NT2/D1 (cell line): ENCODE measurements at regions not wholly inside any gene's neighbourhood (a gene's known extent, or its start where the extent isn't known, plus 50 kb on each side); places are given as distances from the start of the nearest gene placed in this dataset.

Experiments used
- DNase-seq: peaks from one replicate; pipeline ENCODE4 v3.0.0-alpha.2; 2011; ENCODE audit warnings: low read depth, low spot score
- H3K27me3 ChIP-seq: 2 replicates; pipeline ENCODE4 v1.6.0; 2011; ENCODE audit warnings: mild to moderate bottlenecking; ENCODE audit not compliant: insufficient read length, insufficient read depth
- H3K36me3 ChIP-seq: 2 replicates; pipeline ENCODE4 v1.6.1; 2011; ENCODE audit warnings: mild to moderate bottlenecking, low read length, mixed read lengths; ENCODE audit not compliant: insufficient read depth, insufficient read length
- H3K4me1 ChIP-seq: 2 replicates; pipeline ENCODE4 v1.5.1; 2011; ENCODE audit not compliant: insufficient read depth, insufficient read length
- H3K4me3 ChIP-seq: 2 replicates; pipeline ENCODE4 v1.5.1; 2011; ENCODE audit warnings: low read depth; ENCODE audit not compliant: insufficient read length
- H3K9ac ChIP-seq: 2 replicates; pipeline ENCODE4 v1.6.0; 2011; ENCODE audit warnings: low read depth; ENCODE audit not compliant: insufficient read length
- H3K9me3 ChIP-seq: 2 replicates; pipeline ENCODE4 v1.5.1; 2011; ENCODE audit warnings: mild to moderate bottlenecking, low read length; ENCODE audit not compliant: insufficient read depth
- SUZ12 ChIP-seq: IDR thresholded peaks from 2 replicates; pipeline ENCODE4 v1.6.1; 2011; ENCODE audit not compliant: insufficient read length, insufficient read depth; ENCODE audit errors: extremely low read depth
- YY1 ChIP-seq: IDR thresholded peaks from 2 replicates; pipeline ENCODE4 v1.6.1; 2011; ENCODE audit not compliant: insufficient read length, insufficient read depth
- ZNF274 ChIP-seq: IDR thresholded peaks from 2 replicates; pipeline ENCODE4 v1.6.1; 2011; ENCODE audit warnings: mild to moderate bottlenecking, low read depth, low read length

DNA sequence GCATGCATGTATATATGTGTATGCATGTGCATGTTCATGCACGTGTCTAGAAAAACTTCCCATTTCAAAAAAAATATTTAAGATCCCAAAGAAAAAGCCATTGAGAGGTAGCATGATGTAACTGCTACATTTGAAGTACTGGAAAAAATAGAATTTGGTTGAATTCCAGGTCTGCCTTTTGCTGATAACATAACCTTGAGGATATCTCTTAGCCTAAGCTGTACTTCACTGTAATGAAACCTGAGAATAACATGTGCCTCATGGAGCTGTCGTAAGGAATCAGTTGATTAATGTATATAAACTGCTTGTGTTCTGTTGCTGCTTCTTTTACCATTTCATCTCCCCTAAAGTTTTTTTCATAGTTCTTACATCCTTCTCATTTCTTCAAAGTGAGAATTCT lies 351.8 kb downstream of the GRIA2 start:
- Histone ChIP-seq H3K4me1 (no peaks in the 10 kb centered on the region), H3K9ac (no peak overlapping the region), H3K27me3 (no peaks in the 10 kb centered on the region), H3K4me3 (no peak overlapping the region), H3K36me3 (no peaks in the 10 kb centered on the region), H3K9me3 (no peaks in the 10 kb centered on the region)
- no peak for DNase-seq
- TF ChIP-seq ZNF274 (no peak), SUZ12 (no peak), YY1 (no peak)

DNA sequence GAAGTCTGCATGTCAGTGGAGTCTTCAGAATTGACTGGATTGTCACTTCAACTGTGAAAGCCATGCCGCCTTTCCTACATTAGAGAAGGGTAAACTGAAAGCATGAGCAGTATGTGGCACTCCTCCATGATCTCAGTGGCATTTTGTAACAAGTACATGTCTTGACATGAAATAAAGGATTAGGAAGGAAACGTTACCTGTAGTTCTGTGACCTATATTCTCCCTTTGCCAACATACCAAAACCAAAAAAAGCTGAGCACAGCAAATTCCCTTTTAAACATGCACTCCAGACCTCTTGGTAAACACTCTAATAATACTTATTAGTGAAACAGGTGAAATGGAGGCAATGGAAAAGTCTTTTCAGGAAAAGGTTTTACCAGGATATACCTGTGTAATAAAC lies 344.2 kb downstream of the GRIA2 start:
- no peaks in the 10 kb centered on the region for H3K27me3 ChIP-seq
- no peaks in the 10 kb centered on the region for H3K36me3 ChIP-seq
- DNase-seq: no peak
- H3K9me3 ChIP-seq: no peaks in the 10 kb centered on the region
- TF ChIP-seq SUZ12 (no peak), YY1 (no peak), ZNF274 (no peak)
- H3K9ac ChIP-seq: no peak overlapping the region
- no peak overlapping the region for H3K4me3 ChIP-seq
- H3K4me1 ChIP-seq: no peaks in the 10 kb centered on the region

DNA sequence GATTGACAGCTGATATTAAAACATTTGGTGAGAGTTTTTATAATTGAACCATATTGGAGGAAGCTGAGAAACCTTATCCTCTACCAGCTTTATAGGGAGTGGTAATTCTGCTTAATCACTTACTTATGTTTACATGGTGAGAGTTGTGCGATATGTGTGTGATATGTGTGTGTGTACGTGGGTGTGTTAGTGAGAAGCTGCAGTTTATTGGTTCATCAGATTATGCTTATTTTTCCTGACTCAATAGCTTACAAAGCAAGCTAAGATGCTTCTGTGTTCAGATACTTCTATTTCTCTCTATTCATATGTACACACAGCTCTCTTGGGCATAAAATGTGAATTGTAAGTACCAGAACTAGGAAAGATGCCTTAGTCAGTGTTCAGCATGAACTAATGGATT lies 343.7 kb downstream of the GRIA2 start:
- no peaks in the 10 kb centered on the region for H3K9me3 ChIP-seq
- H3K36me3 ChIP-seq: no peaks in the 10 kb centered on the region
- H3K4me3 ChIP-seq: no peak overlapping the region
- TF ChIP-seq ZNF274: no peak
- no peak for TF ChIP-seq SUZ12
- H3K9ac ChIP-seq: no peak overlapping the region
- DNase-seq: no peak
- no peaks in the 10 kb centered on the region for H3K27me3 ChIP-seq
- H3K4me1 ChIP-seq: no peaks in the 10 kb centered on the region

DNA sequence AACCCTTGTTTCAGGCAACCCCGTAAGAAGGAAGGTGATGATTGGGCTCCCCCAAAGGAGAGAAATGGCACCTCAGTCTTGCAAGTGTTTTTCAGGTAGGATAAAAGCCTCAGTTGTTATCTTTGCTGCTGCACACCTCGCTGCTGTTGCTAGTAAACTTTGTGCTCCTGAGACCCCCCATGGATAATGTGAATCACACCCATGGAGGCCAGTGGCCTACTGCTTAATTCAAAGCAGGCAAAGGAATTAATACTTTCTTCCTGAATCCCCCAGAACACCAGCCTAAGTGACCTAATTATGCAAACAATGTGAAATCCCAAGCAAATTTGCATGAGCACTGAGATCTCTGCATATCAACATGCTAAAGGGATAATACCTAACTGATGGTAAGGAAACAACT lies 337.5 kb downstream of the GRIA2 start:
- no peaks in the 10 kb centered on the region for H3K4me1 ChIP-seq
- DNase-seq: no peak
- no peak overlapping the region for H3K4me3 ChIP-seq
- H3K9ac ChIP-seq: no peak overlapping the region
- no peaks in the 10 kb centered on the region for H3K27me3 ChIP-seq
- no peaks in the 10 kb centered on the region for H3K36me3 ChIP-seq
- TF ChIP-seq ZNF274: no peak
- TF ChIP-seq YY1: no peak
- TF ChIP-seq SUZ12: no peak
- H3K9me3 ChIP-seq: no peaks in the 10 kb centered on the region

DNA sequence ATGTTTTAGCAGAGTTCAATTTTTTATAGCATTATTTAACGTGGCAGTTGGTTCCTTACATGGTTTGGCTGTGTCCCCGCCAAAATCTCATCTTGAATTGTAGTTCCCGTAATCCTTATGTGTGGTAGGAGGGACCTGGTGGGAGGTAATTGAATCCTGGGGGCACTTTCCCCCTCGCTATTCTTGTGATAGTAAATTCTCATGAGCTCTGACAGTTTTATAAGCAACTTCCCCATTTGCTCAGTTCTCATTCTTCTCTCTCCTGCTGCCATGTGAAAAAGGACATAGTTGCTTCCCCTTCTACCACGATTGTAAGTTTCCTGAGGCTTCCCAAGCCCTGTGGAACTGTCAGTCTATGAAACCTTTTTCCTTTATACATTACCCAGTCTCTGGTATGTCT lies 329.5 kb downstream of the GRIA2 start:
- TF ChIP-seq ZNF274 (no peak), YY1 (no peak), SUZ12 (no peak)
- no peaks in the 10 kb centered on the region for H3K27me3 ChIP-seq
- DNase-seq: no peak

DNA sequence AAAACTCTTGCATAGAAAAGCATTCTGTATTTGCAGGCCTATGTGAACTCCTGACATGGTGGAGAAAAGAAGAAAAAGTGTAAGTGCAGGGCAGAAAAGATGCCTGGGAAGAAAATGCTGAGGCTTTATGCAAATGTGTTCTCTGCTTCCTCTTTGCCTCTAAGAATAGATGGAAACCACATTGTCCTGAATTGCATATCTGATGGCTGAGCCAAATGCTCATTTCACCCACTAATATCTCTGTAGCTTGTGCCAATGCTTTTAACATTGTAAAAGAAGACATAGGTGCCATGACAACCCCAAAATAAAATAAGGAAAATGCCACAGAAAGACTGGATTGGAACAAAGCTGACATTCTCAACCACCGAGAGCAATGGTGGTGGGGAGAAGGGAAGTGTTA lies 307.4 kb downstream of the GRIA2 start:
- TF ChIP-seq ZNF274: no peak
- no peak for TF ChIP-seq YY1
- no peak for TF ChIP-seq SUZ12
- Histone ChIP-seq H3K9me3 (peaks cover 13% of the 10 kb centered on the region; the same call in 1 of the 2 replicates), H3K4me1 (no peaks in the 10 kb centered on the region), H3K36me3 (no peaks in the 10 kb centered on the region), H3K4me3 (no peak overlapping the region), H3K27me3 (no peaks in the 10 kb centered on the region), H3K9ac (no peak overlapping the region)
- DNase-seq: no peak

More for the DNA sequence above, 329.5 kb downstream of the GRIA2 start:
- Histone ChIP-seq H3K9ac (no peak overlapping the region), H3K9me3 (no peaks in the 10 kb centered on the region), H3K4me3 (no peak overlapping the region), H3K36me3 (no peaks in the 10 kb centered on the region), H3K4me1 (no peaks in the 10 kb centered on the region)

DNA sequence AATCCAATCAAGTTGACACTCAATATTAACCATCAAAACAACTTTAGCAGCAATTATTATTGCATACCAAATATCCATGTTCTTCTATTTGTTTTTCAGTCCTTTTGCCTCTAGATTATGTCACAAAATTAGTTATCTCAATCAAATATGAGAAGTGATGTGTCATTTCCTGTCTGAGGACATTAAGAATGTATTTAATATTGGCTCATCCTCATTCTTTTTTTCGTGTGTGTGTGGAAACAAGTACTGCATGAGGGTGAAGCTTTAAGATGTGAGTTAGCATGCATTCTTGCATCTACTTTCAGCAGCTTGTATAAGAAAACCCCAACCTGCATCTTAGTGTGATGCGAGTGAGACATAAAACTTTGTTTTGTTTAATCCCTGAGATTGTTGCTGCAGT lies 301.4 kb downstream of the GRIA2 start:
- Histone ChIP-seq H3K9ac (no peak overlapping the region), H3K27me3 (no peaks in the 10 kb centered on the region), H3K9me3 (no peaks in the 10 kb centered on the region), H3K4me3 (no peak overlapping the region), H3K4me1 (no peaks in the 10 kb centered on the region), H3K36me3 (no peaks in the 10 kb centered on the region)
- TF ChIP-seq YY1 (no peak), ZNF274 (no peak), SUZ12 (no peak)
- DNase-seq: no peak

DNA sequence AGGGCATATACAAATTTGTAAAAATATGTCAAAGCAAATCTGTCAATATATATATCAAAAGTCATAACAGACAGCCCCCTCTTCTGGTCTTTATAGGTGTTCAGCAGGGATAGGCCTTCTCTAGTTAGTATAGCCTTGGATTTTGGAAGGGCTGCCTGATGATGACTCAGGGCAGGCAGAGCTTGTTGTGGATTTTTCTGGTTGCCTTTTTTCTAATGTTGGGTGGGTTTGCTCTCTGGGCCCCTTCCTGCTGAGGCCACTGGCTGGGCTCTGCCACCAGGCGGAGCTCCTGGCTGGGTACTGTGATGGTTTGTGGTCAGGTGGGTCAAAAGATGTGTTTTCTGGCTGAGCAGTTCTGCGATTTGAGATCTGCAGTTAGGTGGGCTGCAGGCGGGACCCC lies 294.2 kb downstream of the GRIA2 start:
- H3K9ac ChIP-seq: no peak overlapping the region
- no peaks in the 10 kb centered on the region for H3K36me3 ChIP-seq
- no peak overlapping the region for H3K4me3 ChIP-seq
- DNase-seq: peak; percentile 1
- H3K27me3 ChIP-seq: no peaks in the 10 kb centered on the region
- TF ChIP-seq YY1 (no peak), ZNF274 (no peak), SUZ12 (no peak)
- no peaks in the 10 kb centered on the region for H3K9me3 ChIP-seq
- no peaks in the 10 kb centered on the region for H3K4me1 ChIP-seq
